Spleen (tissue), 11 donors: ENCODE measurements at regions not wholly inside any gene's neighbourhood (a gene's known extent, or its start where the extent isn't known, plus 50 kb on each side); places are given as distances from the start of the nearest gene placed in this dataset.

ENCODE experiments used
- DNase-seq: peaks from one replicate; pipeline ENCODE4 v3.0.0-alpha.2; 2020
- H3K27ac ChIP-seq, 8 donors: fragments of 200-600 bp; sonication (generic) in 7 of 8; 1 replicate in 4 of 8; 2 replicates in 4 of 8; pipeline versions ENCODE4 v1.5.0 to v1.8.0; 2016 to 2021; ENCODE audit warnings: inconsistent platforms in 4 of 8, mild to moderate bottlenecking in 4 of 8, moderate library complexity in 1 of 8
- H3K27me3 ChIP-seq, 7 donors: fragments of 200-600 bp; sonication (generic) in 6 of 7; replicated peaks in 1 of 7; 1 replicate in 4 of 7; 2 replicates in 3 of 7; pipeline versions ENCODE4 v1.5.0 to v1.8.0; 2016 to 2021; ENCODE audit warnings: inconsistent platforms in 3 of 7, mild to moderate bottlenecking in 1 of 7
- H3K36me3 ChIP-seq, 6 donors: fragments of 200-600 bp; sonication (generic) in 5 of 6; 1 replicate in 4 of 6; 2 replicates in 2 of 6; pipeline versions ENCODE4 v1.5.0 to v1.8.0; 2016 to 2021; ENCODE audit warnings: inconsistent platforms in 2 of 6
- H3K4me1 ChIP-seq, 6 donors: fragments of 200-600 bp; sonication (generic) in 5 of 6; 1 replicate in 3 of 6; 2 replicates in 3 of 6; pipeline versions ENCODE4 v1.5.0 to v1.8.0; 2016 to 2021; ENCODE audit warnings: inconsistent platforms in 3 of 6
- H3K4me3 ChIP-seq, 8 donors: fragments of 200-600 bp; sonication (generic) in 7 of 8; 1 replicate in 4 of 8; 2 replicates in 4 of 8; pipeline versions ENCODE4 v1.5.0 to v1.8.0; 2016 to 2021; ENCODE audit warnings: inconsistent platforms in 4 of 8, mild to moderate bottlenecking in 4 of 8, moderate library complexity in 2 of 8
- H3K9me3 ChIP-seq, 8 donors: fragments of 200-600 bp; sonication (generic) in 7 of 8; 1 replicate in 4 of 8; 2 replicates in 4 of 8; pipeline versions ENCODE4 v1.5.0 to v1.8.0; 2016 to 2021; ENCODE audit warnings: inconsistent platforms in 4 of 8
- POLR2A ChIP-seq, 3 donors: fragments of 450-650 bp; IDR thresholded peaks; one replicate each; pipeline ENCODE4 v1.5.1; 2017; ENCODE audit warnings: antibody characterized with exemption in 3 of 3, mild to moderate bottlenecking in 1 of 3
- POLR2AphosphoS5 ChIP-seq, 3 donors: sonication (generic); formaldehyde crosslinking; IDR thresholded peaks; one replicate each; pipeline ENCODE4 v1.5.1; 2017; ENCODE audit warnings: antibody characterized with exemption in 3 of 3
- WGBS, 5 donors: extraction: QIAGEN DNeasy Blood & Tissue Kit in 3 of 5; methylation state at CpG; one replicate each; pipeline versions ENCODE4 v1.1.5 to v1.1.7; 2013 to 2018; 5-methylcytosine and 5-hydroxymethylcytosine counted together
- intact Hi-C: fragments of 100-400 bp; cut with DNase I; formaldehyde crosslinking; loops from one replicate; pipeline ENCODE4 v1.15.0; 2023; ENCODE audit warnings: low total_unique reads
- TF ChIP-seq, protein P1 (sequence below), 11 experiments: fragments of 200-600 bp in 7 of 11; fragments of 450-650 bp in 4 of 11; sonication (generic) in 4 of 11; IDR thresholded peaks in 8 of 11; conservative IDR thresholded peaks in 3 of 11; 1 replicate in 7 of 11; 2 replicates in 4 of 11; pipeline versions ENCODE4 v1.4.0 to v1.8.0; 2016 to 2021; ENCODE audit warnings: antibody characterized with exemption in 11 of 11, inconsistent platforms in 4 of 11, mild to moderate bottlenecking in 1 of 11
- donor health status: healthy with polysubstance abuse.
- donor health status: DM: no; HTN: no; CAD: no; lungs with moderate emphysema.
- donor health status: DM: no; HTN: no; CAD: no.
- donor health status: Bipolar disorder and iron deficiency.
- donor health status: healthy.
- donor health status: DM: no; HTN: no; CAD: no.
- donor health status: DM: yes; HTN: yes; CAD: no.

GRCh38 chr2:30382995-30383394 is 64.1 kb upstream of the LCLAT1 start:
- Histone ChIP-seq H3K27me3 (no peaks in the 10 kb centered on the region), H3K27ac (no peak overlapping the region), H3K36me3 (no peaks in the 10 kb centered on the region), H3K4me3 (no peak overlapping the region), H3K4me1 (no peaks in the 10 kb centered on the region), H3K9me3 (no peaks in the 10 kb centered on the region)
- TF ChIP-seq, protein P1, sequence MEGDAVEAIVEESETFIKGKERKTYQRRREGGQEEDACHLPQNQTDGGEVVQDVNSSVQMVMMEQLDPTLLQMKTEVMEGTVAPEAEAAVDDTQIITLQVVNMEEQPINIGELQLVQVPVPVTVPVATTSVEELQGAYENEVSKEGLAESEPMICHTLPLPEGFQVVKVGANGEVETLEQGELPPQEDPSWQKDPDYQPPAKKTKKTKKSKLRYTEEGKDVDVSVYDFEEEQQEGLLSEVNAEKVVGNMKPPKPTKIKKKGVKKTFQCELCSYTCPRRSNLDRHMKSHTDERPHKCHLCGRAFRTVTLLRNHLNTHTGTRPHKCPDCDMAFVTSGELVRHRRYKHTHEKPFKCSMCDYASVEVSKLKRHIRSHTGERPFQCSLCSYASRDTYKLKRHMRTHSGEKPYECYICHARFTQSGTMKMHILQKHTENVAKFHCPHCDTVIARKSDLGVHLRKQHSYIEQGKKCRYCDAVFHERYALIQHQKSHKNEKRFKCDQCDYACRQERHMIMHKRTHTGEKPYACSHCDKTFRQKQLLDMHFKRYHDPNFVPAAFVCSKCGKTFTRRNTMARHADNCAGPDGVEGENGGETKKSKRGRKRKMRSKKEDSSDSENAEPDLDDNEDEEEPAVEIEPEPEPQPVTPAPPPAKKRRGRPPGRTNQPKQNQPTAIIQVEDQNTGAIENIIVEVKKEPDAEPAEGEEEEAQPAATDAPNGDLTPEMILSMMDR (IDR thresholded peaks at IDR 0.05 in 8 of 11, conservative IDR thresholded peaks at IDR 0.05 in 3 of 11) = no peak
- TF ChIP-seq POLR2AphosphoS5 (IDR thresholded peaks at IDR 0.05) (no peak), POLR2A (IDR thresholded peaks at IDR 0.05) (no peak)
- WGBS, 5 donors = 83 to 98% (median 90%) methylated on average over 1 of the region's 1 CpG
- intact Hi-C loops = no loop called here
- no peak for DNase-seq

DNA sequence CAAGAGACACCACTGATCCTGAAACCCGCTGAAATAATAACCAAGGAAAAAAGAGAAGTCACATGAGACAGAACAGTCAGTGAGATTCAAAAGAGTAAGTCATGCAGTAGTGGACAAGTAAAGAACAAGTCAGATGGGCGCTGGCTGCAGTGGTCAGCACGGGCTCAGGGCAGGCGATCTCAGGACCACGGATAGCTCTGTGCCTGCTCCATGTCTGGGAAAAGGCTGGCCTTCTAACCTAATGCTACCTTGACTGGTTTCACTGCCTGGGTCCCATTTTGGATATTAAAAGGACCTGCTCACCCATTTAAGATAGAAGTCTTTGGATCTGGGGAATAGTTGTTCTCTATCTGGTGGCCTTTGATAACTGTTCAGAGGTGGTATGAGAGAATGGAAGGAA is 61.7 kb upstream of the LCLAT1 start:
- H3K9me3 ChIP-seq = no peaks in the 10 kb centered on the region
- peaks cover 0 to 3% (median 0%) of the 10 kb centered on the region in 6 donors for H3K4me1 ChIP-seq
- no peak overlapping the region for H3K4me3 ChIP-seq
- no peak for DNase-seq
- H3K27ac ChIP-seq = no peak overlapping the region
- no peaks in the 10 kb centered on the region for H3K27me3 ChIP-seq
- 44 to 50% (median 45%) methylated on average over 5 of the region's 5 CpGs for WGBS, 5 donors
- TF ChIP-seq POLR2AphosphoS5 (IDR thresholded peaks at IDR 0.05) (no peak), POLR2A (IDR thresholded peaks at IDR 0.05) (no peak)
- TF ChIP-seq, protein P1 (IDR thresholded peaks at IDR 0.05 in 8 of 11, conservative IDR thresholded peaks at IDR 0.05 in 3 of 11) = no peak
- no peaks in the 10 kb centered on the region for H3K36me3 ChIP-seq
- intact Hi-C loops = no loop called here

DNA sequence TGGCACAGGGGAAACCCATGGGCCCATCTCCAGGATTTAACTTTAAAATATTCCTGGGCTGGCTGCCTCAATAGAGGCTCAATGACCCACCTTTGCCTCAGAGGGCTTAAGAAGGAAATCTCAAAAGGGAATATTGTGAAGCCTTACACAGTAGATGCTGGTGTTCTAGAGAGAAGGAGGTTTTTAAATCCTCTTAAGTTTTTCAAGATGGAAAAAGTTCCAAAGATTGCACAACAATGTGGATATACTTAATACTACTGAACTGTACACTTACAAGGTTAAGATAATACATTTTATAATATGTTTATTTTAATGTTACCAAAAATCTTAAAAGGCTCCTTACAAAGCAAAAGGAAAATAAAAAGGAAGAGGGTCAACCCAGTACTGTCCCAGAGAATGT is 54.9 kb upstream of the LCLAT1 start:
- Histone ChIP-seq H3K9me3 (no peaks in the 10 kb centered on the region), H3K4me3 (no peak overlapping the region), H3K4me1 (peaks cover 0 to 7% (median 0%) of the 10 kb centered on the region in 6 donors), H3K27ac (no peak overlapping the region), H3K27me3 (no peaks in the 10 kb centered on the region), H3K36me3 (no peaks in the 10 kb centered on the region)
- DNase-seq = no peak
- intact Hi-C loops = no loop called here
- TF ChIP-seq, protein P1 (IDR thresholded peaks at IDR 0.05 in 8 of 11, conservative IDR thresholded peaks at IDR 0.05 in 3 of 11) = no peak
- TF ChIP-seq POLR2A (IDR thresholded peaks at IDR 0.05) = no peak
- TF ChIP-seq POLR2AphosphoS5 (IDR thresholded peaks at IDR 0.05) = no peak

- no peaks in the 10 kb centered on the region for H3K9me3 ChIP-seq
- peaks cover 0 to 7% (median 0%) of the 10 kb centered on the region in 6 donors for H3K4me1 ChIP-seq
- no peaks in the 10 kb centered on the region for H3K36me3 ChIP-seq
- intact Hi-C loops = no loop called here
- no peaks in the 10 kb centered on the region for H3K27me3 ChIP-seq
- WGBS, 5 donors = 92 to 100% (median 97%) methylated on average over 1 of the region's 1 CpG
- H3K4me3 ChIP-seq = no peak overlapping the region
- H3K27ac ChIP-seq = no peak overlapping the region
- no peak for TF ChIP-seq POLR2A (IDR thresholded peaks at IDR 0.05)
- TF ChIP-seq, protein P1 (IDR thresholded peaks at IDR 0.05 in 8 of 11, conservative IDR thresholded peaks at IDR 0.05 in 3 of 11) = no peak
- TF ChIP-seq POLR2AphosphoS5 (IDR thresholded peaks at IDR 0.05) = no peak
- DNase-seq = no peak
These were observed 53.5 kb upstream of the LCLAT1 start for GRCh38 chr2:30393510-30393909.
